ENCODE measurements at regions not wholly inside any gene's neighbourhood (a gene's known extent, or its start where the extent isn't known, plus 50 kb on each side); places are given as distances from the start of the nearest gene placed in this dataset.

- TF ChIP-seq KDM5A (IDR thresholded peaks at IDR 0.05; ENCODE audit: low read length) (no peak), BACH1 (IDR thresholded peaks at IDR 0.05; ENCODE audit: low read length) (no peak), CREB1 (IDR thresholded peaks at IDR 0.05) (no peak), KDM1A (IDR thresholded peaks at IDR 0.05; ENCODE audit: borderline replicate concordance, low read length) (no peak), HDAC2 (IDR thresholded peaks at IDR 0.05; ENCODE audit: borderline replicate concordance in 1 of 2, low read depth in 2 of 2, low read length in 2 of 2) (no peak)
Observed at GRCh38 chr4:171718665-171719064, 94.5 kb upstream of the GALNTL6 start (continued).
